Hypothalamus (tissue), 51 donors: ENCODE measurements at regions not wholly inside any gene's neighbourhood (a gene's known extent, or its start where the extent isn't known, plus 50 kb on each side); places are given as distances from the start of the nearest gene placed in this dataset.

Experiments
- DNase-seq, 51 donors: peaks; one replicate each; lab custom pipeline; 2025; lab: John Stamatoyannopoulos, UW

DNA sequence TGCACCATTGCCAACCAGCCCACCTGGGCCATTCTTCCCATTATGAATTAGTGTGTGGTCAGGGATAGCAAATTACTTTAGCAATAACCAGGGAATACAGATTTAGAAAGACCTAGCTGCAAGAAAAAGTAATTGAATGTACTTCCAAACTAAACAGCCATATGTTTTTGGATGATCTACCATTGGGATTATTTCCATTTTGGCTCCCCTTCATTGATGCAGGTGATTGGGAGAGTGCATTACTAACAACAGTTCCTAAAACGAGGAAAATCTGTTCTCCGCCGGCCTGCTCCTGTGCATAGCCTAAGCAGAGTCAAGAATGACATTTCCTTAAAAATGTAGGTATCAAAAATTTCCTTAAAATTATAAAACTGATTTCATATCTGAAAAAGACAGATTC is 58.5 kb downstream of the MAIP1 start:
- DNase-seq, result no peak

DNA sequence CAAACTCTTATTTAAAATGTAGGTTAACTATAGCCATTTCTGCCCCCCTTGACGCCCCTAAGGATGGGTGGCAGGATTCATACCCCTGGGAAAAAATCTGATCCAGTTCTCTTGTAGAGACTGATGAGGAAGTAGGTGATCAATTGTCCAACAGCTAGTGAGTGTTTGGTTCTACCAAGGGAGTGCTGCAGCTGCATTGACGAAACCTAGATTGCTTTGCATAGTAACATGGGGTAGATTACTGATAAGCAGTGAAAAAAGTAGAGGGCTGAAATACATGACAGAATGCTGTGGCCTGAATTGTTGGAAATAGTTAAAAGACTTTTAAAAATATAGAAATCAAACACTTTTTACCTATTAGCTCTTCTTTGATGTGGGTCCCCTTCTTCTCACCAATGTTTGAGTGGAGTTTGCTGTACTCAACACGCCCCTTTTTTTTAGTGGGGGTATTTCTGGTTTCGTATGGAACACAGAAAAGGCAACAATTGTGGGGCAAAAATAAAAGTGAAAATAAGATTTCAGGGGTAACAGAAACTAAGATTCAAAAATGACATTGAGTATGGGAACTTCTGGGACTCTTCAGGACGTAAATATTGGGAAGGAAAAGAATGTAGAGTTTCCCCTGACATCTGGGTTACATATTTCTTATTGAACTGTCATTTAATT is 66.2 kb downstream of the MAIP1 start:
- no peak for DNase-seq

DNA sequence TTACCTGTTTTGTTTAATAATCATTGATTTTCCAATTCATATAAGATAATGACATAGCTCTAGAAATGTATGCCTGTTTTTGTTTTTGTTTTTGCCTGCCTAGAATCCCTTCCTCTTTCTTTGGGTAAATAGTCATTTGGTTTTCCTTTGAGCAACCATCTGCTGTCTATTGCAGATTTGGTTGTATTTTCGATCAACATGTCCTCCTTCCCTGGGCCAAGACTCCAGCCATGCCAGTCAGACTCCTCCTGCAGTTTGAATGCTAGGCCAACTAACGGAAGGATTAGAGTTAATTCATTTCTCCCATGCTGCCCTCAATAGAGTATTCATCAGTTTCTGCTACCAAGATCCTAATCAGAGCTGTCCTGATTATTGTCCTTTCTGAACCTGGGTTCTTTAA is 67.1 kb downstream of the MAIP1 start:
- DNase-seq, result no peak

DNA sequence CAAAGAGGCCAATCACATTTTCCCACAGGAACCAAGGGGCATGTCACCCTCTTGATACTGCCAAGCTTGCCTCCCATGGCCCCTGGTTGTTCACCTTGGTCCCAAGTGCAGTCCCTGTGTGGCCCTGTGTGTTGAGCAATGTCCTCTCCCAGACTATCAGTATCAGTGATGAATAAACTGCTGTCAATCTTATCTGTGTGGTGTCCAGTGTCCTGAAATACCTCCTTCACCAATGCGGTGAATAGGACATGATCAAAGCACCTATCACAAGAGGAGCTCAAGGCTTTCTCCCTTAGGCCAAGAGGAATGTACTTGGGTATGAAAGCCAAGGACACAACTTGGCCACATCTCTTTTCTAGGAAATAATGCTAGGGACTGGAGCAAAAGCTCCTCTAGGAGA is 68.2 kb downstream of the MAIP1 start:
- no peak for DNase-seq

DNA sequence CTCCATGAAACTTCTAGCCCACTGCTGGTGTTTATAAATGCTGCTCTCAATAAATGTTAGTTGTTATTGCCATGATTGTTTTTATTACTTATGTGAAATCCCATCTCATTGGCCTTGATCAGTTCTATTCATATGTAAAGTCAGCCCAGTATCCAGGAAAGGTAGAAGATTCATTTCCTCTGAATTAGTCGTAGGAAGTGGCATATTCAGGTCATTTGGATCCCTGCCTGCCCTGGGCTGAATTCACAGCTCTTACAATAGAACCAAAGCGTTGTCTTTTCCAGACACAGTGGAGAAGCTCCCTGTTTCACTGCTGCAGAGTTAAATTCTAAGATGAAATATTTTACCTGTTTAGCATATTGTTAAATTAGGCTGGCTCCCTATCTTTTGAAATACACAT is 70.3 kb downstream of the MAIP1 start:
- DNase-seq, result no peak

DNA sequence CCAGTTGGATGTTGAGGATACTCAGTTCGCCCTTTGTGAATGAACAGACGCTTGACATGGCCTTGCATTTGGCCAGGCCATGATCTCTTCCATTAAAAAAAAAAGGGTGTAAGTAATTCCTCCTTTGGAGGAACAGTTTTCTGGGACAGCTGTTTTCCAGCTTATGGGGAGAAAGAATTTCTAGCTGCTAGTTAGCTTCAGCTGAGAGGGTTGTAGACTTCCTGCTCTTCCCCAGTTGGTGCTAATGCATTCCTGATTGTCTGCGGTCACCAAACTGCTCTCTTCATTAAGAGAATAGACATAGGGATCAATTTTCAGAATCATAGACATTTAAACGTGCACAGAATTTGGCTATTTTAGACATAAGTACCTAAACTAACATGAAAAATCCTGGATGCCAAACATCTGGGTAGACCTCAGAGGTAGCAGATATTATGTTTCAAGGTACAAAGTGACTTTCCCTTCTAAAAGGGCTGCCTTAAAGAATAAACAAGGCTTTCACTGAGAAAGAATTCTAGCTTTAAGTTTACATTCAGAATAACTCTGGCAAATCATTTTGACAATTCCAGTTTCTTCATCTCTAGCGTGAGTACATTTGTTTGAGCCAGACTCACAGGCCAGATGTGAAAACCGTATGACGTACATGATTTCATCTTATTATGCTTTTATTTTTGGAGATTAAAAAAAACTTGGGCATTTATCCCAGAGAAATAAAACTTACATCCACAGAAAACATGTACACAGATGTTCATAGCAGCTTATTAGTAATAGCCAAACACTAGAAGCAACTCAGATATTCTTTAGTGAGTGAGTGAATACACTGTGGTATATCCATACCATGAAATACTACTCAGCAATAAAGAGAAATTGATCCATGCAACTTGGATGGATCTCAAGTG is 71.2 kb downstream of the MAIP1 start:
- DNase-seq, result no peak

DNA sequence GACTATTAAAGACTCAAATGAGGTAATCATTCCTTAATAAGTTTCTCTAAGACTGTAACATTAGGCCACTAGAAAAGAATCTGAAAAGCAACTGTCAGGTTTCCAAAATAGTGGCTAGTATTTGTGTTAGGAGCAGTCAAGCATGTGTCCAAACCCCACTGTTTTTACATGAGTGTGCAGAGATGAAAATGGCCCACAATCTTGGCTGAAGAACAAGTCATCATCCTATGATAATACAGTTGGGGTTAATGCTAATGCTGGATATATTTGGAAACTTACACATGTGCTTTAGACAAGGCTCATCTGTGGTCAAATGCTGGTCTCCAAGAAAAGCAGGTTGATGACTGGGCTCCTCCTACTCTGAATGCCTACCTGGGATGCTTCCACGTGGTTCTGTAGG is 73.6 kb downstream of the MAIP1 start:
- DNase-seq, result no peak

DNA sequence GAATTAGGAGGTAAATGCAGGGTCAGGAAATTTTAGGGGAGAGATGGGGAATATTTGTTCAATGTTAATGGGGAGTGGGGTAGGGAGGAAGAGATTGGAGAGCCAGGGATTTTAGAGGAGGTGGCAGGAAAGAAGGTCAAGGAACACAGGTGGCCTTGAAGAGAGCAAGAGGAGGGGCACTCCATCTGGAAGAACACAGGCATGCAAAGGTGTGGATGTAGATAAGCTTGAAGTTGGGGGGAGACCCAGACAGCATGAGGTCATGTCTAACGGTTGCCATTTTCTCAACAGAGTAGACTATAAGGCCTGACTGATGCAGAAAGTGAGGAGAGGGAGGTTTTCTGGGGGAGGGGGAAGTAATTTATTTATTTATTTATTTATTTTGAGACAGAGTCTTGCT is 77.5 kb downstream of the MAIP1 start:
- no peak for DNase-seq

DNA sequence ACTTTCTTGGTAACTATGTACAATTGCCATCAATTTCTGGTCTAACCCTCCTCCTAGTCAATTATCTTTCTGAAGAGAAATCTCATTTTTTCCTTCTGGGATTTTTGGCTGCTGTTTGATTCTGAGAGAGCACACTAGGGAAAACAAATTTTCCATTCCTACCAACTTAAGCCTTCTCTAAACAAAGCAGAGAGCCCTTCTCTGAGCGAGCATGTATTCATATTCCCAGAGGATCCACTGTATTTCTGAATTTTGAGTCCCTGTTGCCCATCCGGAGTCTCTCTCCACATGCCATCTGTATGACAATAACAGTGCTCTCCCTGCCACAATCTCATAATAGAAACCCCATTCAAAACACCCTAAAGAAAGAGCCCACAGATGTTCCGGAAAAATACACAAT is 78.5 kb downstream of the MAIP1 start:
- no peak for DNase-seq

DNA sequence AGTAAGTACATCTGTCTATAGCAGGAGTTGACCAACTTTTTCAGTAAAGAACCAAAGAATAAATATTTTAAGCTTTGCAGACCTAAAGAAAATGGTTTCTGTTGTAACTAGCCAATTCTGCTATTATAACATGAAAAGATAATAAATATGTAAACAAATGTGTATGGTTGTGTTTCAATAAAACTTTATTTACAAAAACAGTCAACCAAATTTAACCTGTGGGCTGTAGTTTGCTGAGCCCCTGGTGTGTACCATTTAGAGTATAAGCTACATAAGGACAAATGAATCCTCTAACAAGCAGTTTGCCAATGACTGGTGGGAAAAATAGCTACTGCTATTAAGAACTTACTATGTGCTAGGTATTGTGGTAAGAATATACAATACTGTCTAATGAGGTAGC is 79.4 kb downstream of the MAIP1 start:
- no peak for DNase-seq

DNA sequence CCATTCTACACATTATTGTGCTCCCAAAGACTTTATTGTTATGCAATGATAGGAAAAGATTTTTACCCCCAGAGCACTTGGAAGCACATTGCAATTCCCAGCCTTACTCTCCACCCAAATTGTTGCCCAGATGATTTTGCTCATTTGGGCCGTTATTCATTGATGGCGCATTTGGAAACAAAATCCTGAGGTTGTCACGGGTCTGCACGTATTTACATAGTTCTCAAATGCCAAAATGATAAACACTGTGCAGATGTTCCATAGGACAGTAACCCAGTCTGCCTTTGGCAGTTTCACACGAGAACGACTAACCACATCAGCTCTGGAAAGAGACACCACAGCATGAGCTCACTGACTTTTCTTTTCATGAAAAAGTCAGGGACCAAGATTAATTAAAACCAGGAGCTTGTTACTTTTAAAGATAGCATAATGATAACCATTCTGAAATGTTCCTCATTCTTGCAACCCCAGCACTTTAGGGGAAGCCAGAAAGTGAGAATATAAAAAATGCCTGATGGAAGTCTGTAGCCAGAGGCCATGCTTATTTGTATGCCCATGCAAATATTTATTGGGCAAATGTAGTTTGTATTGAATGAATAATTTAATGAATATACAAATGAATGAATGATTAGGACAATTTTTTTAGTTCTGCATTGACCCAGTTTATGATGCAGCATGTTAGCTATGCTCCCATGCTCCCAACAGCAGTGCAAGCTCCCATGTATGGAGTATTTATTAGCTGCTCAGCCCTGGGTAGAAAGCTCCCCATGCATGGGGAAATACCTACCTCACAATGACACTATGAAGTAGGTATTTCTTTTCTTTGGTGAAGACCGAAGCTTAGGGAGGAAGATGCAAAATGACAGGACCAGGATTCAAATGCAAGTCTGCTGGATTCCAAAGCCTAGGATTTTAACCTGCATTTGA is 84.6 kb downstream of the MAIP1 start:
- no peak for DNase-seq

DNA sequence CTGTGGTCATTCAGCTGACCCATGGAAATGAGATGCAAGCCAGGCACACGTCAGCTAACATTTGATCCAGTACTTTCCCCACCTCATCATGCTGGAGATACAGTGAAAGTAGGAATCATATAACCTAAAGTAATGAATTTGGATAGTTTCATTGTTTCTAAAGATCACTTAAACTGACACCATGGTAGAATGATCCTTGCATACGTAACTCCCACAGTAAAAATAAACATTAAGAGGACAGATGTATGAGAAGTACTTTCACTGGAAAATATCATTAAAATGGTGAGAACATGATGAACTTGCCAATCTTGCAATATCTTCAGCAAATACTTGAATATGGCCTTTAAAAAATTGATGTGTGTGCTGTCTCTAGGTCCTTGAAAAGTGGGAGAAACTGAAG is 85.4 kb downstream of the MAIP1 start:
- no peak for DNase-seq

DNA sequence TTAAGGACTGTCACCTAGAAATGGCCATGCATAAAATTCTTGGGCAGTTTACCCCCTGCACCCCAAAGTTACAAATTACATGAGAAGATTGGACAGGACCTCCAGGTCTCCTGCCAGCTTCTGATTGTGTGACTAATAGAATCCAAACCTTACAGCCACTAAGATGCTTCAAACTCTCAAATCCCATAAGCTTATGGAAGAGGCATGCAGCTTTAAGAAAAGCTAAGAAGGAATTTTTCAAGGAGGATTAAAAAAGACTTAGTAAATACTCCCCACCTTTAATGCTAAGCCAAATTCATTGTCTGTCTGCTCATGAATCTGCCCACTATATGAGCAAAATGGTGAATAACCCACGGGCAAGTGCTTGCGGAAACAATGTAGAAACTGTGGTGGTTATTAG is 86.3 kb downstream of the MAIP1 start:
- DNase-seq, result no peak

DNA sequence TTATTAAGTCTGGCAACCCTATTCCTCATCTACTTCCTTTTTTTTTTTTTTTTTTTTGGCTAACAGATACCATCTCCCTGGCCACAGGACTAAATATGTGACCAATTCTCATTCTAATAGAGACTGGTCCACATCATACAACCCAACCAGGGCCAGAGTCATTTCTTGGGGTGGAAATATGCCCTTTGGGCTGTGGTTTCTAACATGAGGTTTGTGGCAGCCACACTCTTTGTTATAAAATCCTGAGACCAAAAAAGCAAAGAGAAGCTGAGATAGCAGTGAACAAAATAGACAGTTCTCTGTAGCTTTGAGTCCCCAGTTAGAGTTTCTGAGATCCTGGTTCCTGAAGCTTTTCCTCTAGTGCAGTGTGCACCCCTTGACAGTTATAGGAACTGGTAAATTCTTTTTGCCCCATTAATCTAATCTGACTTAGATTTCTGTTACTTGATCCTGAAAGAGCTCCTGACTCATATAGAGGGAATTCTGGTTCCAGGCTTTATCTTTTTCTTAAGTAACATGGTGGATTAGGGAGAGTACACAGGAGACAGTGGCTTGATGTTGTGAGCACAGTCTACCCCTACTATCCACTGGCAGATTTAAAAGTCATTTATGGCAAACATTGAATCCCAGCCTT is 86.8 kb downstream of the MAIP1 start:
- no peak for DNase-seq

DNA sequence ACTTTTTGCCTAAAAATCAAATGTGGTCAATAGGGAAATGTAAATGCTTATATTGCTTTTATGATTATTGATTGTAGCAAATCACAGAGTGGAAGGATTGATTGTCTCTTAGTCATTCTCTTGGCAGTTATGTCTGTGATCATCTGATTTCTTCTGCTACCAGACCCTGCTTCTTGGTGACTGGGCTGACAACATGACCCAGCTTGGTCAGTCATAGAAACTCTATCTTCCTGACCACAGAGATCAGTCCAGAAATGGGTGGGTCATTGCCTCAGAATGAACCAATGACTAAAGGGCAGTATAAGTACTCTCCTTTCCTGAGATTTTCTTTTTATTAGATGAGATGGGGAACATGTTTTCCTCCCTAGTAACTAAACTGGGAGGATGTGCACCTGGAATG is 87.6 kb downstream of the MAIP1 start:
- no peak for DNase-seq

DNA sequence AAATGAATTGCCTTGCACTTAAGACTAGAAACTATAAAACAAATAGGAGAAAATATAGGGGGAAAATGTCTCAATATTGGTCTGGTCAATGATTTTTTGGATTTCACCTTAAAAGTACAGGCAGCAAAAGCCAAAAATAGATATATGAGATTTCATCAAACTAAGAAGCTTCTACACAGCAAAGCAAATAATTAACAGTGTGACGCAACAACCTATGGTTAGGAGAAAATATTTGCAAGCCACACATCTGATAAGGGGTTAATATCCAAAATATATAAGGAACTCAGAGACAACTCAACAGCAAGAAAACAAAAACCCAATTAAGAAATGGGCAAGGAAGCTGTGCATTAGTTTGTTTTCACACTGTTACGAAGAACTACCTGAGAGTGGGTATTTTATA is 89.1 kb downstream of the MAIP1 start:
- DNase-seq, result no peak

DNA sequence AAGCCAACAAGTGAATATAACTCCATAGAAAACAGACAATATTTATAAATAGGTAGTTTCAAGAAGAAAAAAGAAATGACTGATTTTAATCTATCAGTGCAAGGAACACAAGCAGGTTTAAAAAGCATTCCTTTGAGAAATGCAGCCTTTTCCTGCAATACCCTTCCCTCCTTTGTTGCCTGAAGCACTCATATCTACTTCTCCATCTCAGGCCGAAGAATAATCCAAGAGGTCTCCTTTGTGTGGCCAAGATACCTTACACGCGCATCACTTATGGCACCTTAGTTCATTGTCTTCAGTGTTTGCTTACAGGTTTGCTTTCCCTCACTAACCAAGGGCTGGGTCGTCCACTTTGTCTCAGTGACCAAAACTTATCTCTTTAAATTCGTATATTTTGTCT is 93.0 kb downstream of the MAIP1 start:
- DNase-seq, result no peak

DNA sequence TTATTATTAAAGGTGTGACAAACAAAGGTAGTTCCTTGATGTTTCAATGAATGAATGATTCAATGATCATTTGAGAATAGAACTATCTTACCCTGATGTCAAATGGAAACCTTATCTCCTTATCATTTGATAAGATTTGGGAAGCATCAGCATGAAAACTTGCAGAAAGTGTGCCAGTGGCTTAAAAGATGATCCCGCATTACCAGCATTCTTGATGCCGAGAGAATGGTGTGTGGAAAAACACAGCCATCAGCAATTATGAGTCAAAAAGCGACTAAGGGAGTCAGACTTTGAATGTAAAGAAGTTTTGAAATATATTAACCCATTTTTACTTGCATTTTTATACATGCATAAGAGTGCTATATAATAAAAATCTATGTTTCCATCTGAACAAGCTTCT is 93.7 kb downstream of the MAIP1 start:
- DNase-seq, result no peak

DNA sequence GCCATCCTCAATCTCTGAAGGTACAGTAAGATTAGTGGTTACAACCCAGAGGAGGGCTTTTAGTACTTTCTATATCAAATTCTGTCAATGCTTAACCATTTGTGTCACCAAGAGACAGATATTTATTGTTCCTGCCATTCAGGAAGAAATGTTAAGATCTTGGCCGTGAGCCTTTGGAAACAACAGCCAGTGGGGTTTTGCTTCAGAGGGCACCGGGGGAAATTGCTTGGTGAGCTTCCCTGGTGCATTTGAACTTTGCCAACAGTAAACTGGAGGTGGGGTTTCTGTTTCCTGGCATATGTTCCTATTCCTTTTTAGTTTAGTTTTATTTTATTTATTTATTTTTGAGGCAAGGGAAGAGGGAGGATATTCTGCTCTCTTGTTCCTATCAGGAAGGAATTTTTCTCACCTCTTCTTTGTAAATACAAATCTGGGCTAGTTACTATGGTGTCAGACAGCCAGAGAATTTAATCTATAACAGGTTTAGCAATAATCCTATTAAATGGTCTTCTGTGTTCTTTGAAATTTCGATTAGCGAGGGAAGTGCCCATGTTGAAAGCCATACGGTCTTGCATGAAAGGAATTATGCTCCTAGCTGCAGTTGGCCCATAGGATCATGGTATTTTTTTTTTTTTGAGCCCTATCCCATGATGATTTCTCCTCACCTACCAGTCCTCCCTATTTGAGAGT is 95.7 kb downstream of the MAIP1 start:
- no peak for DNase-seq

DNA sequence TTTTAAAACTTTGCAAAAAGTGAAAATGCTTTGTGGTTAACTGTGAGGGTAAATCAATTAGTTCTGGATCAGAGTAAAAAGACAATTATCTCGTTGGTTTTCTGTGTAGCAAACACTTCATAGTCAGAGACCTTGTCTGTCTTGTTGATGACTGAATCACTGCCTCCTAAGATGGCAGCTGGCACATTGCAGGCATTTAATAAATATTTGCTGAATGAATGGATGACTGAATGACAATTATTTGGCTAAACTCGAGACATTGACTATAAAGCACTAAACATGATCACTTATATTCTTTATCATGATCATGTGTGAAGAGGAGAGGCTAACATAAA is 96.2 kb downstream of the MAIP1 start:
- no peak for DNase-seq
